ENCODE measurements at regions not wholly inside any gene's neighbourhood (a gene's known extent, or its start where the extent isn't known, plus 50 kb on each side); places are given as distances from the start of the nearest gene placed in this dataset.
A peak's percentile ranks its signal among the peaks of the same experiment; 100 is the strongest.

DNA sequence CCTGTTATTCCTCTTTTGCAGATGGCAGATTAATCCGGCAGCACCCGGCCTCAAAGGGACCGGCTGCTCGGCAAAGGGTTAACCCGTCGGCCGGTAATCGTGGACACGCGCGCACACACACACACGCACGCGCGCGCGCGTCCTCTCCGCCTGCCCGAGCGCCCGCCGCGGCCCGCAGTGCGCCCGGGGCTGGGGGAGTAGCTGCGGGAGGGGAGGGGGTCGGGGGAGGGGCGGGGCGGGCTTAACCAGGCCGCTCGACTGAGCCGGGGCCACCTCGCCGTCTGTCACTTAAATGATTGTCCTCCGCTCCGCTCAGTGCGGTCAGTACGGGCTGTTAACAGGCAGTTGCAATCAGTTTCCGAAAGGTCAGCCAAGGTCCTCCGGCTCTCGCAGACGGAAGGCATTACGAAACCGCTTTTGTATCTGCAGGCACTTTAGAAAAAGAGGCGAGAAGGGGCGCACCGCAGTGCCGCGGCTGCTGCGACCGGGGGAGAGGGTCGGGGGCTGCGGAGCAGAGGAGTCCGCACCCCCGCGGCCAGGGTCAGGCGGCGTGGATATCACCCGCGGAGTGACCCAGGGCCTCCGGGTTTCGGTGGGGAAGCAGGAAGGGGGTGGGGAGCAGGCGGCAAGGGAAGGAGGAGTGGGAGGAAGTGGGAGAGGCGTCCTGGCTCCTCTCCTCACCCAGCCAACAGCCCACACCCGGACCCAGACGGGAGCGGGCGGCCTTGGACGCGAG, 57.3 kb upstream of the BCOR start:
- Mint-ChIP-seq H3K9me3 (ENCODE audit: unreplicated experiment) (no peaks in the 10 kb centered on the region), H3K27ac (ENCODE audit: unreplicated experiment) (no peak overlapping the region), H3K27me3 (ENCODE audit: unreplicated experiment) (peaks cover 6% of the 10 kb centered on the region), H3K4me3 (ENCODE audit: unreplicated experiment) (peak overlapping the region; percentile 86), H3K36me3 (ENCODE audit: low read depth, unreplicated experiment) (no peaks in the 10 kb centered on the region), H3K4me1 (ENCODE audit: unreplicated experiment) (peaks cover 18% of the 10 kb centered on the region)
- peak; percentile 43 for DNase-seq (ENCODE audit: low spot score)
- no peak for TF ChIP-seq CTCF (IDR thresholded peaks at IDR 0.05; ENCODE audit: unreplicated experiment)

- no peaks in the 10 kb centered on the region for H3K9me3 Mint-ChIP-seq (ENCODE audit: unreplicated experiment)
- peaks cover 6% of the 10 kb centered on the region for H3K27me3 Mint-ChIP-seq (ENCODE audit: unreplicated experiment)
- peaks cover 24% of the 10 kb centered on the region for H3K4me1 Mint-ChIP-seq (ENCODE audit: unreplicated experiment)
- no peak overlapping the region for H3K27ac Mint-ChIP-seq (ENCODE audit: unreplicated experiment)
- peak overlapping the region; percentile 86 for H3K4me3 Mint-ChIP-seq (ENCODE audit: unreplicated experiment)
- peak; percentile 23 for DNase-seq (ENCODE audit: low spot score)
- no peak for TF ChIP-seq CTCF (IDR thresholded peaks at IDR 0.05; ENCODE audit: unreplicated experiment)
- no peaks in the 10 kb centered on the region for H3K36me3 Mint-ChIP-seq (ENCODE audit: low read depth, unreplicated experiment)
Observed at GRCh38 chrX:40154250-40154852, 56.6 kb upstream of the BCOR start.

DNA sequence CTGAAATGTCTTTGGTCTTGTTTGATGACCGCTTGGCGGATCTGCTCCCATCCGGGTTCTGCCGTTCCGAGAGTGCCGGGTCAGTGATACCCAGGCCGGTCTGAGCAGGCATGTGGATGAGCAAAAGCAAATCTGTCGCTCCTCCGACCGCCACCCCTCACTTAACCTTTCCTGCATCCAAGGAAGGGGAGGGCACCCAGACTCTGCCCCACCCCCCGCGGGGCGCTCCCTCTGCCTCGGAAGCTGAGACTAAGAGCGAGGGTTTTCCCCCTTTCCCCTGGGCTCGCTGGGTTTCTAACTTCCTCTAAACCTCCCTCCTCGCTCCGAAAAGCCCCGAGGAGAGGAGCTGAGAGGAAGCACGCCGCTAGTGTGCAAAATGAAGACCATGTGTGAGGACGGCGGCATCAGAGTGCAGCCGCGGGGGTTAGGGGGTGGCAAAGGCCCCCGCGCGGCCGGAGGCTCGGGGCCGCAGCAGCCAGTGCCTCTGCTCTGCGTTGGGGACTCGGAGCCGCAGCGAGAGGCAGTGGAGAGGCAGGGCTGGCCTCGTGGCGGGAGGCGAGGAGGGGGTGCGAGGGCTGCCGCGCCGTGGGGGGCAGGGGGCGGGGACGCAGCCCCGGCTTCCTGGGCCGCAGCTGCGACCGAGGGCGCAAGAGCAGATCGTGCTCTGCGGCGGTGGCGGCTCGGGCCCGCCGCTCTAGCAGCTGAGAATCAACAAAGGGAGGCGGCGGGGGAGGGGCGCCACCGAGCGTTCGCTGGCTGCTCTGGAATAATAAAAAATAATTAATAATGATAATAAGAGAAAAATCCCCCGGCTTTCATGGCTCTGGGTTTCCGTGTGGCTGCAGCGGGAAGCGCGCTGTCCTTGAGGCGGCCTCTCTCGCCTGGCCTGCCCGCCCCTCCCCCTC, 55.8 kb upstream of the BCOR start:
- no peak for TF ChIP-seq CTCF (IDR thresholded peaks at IDR 0.05; ENCODE audit: unreplicated experiment)
- peak; percentile 22 for DNase-seq (ENCODE audit: low spot score)
- Mint-ChIP-seq H3K27me3 (ENCODE audit: unreplicated experiment) (peaks cover 6% of the 10 kb centered on the region), H3K9me3 (ENCODE audit: unreplicated experiment) (no peaks in the 10 kb centered on the region), H3K4me1 (ENCODE audit: unreplicated experiment) (peaks cover 31% of the 10 kb centered on the region), H3K36me3 (ENCODE audit: low read depth, unreplicated experiment) (no peaks in the 10 kb centered on the region), H3K4me3 (ENCODE audit: unreplicated experiment) (no peak overlapping the region), H3K27ac (ENCODE audit: unreplicated experiment) (no peak overlapping the region)

GRCh38 chrX:40152741-40153344, 55.1 kb upstream of the BCOR start:
- DNase-seq (ENCODE audit: low spot score) = no peak
- no peak overlapping the region for H3K27ac Mint-ChIP-seq (ENCODE audit: unreplicated experiment)
- peaks cover 3% of the 10 kb centered on the region for H3K27me3 Mint-ChIP-seq (ENCODE audit: unreplicated experiment)
- peaks cover 35% of the 10 kb centered on the region for H3K4me1 Mint-ChIP-seq (ENCODE audit: unreplicated experiment)
- TF ChIP-seq CTCF (IDR thresholded peaks at IDR 0.05; ENCODE audit: unreplicated experiment) = no peak
- no peaks in the 10 kb centered on the region for H3K9me3 Mint-ChIP-seq (ENCODE audit: unreplicated experiment)
- peak overlapping the region; percentile 67 for H3K4me3 Mint-ChIP-seq (ENCODE audit: unreplicated experiment)
- no peaks in the 10 kb centered on the region for H3K36me3 Mint-ChIP-seq (ENCODE audit: low read depth, unreplicated experiment)

All from endothelial cell (in vitro differentiated cells).